ENCODE measurements at regions not wholly inside any gene's neighbourhood (a gene's known extent, or its start where the extent isn't known, plus 50 kb on each side); places are given as distances from the start of the nearest gene placed in this dataset.

DNA sequence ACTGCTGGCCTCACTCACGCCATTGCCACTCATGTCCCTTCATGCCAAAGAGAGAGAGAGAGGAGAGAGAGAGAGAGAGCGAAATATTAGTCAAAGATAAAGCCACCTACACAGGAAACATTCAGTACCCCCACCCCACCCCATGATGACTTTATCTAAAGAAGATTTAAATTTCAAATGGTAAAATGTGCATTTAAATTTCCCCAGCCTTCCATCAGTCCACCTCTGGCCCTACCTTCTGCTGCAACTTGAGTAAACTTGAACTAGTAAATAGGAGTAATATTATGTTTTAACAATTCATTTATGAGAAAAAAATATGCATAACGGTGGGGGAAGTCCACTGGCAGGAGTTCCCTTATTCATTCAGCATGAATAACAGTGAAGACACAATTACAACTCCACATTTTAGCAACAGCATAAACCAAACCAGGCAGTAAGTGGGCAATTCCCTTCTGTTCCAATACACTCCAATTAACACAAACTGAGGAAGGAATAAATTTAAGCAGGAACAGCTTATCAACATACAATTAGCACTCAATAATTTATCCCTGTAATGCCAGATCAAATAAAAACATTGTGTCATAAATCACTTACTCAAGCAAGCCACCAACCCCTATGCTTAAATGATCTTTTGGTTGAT lies 264.2 kb downstream of the LNPK start:
- TF ChIP-seq CTCF (conservative IDR thresholded peaks at IDR 0.05): no peak
- no peak for TF ChIP-seq ZFX (IDR thresholded peaks at IDR 0.05)

All from C4-2B (cell line).